Brain microvascular endothelial cell (primary cell): ENCODE measurements at regions not wholly inside any gene's neighbourhood (a gene's known extent, or its start where the extent isn't known, plus 50 kb on each side); places are given as distances from the start of the nearest gene placed in this dataset.
A peak's percentile ranks its signal among the peaks of the same experiment; 100 is the strongest.
"Not testable (repeated sequence)": the region's sequence is repeated elsewhere in the genome, so short reads cannot be mapped to it uniquely, and the experiment has no call there.

Source experiments
- DNase-seq: peaks from one replicate; pipeline ENCODE4 v3.0.0-alpha.2; 2020
- H3K27ac ChIP-seq: fragments of 250-450 bp; sonication (Bioruptor Pico); 2 replicates; pipeline ENCODE4 v1.5.1; 2020; ENCODE audit warnings: mild to moderate bottlenecking, moderate library complexity
- H3K27me3 ChIP-seq: fragments of 250-450 bp; sonication (Bioruptor Pico); replicated peaks from 2 replicates; pipeline ENCODE4 v1.5.1; 2020; ENCODE audit warnings: mild to moderate bottlenecking
- H3K36me3 ChIP-seq: fragments of 250-450 bp; sonication (Bioruptor Pico); replicated peaks from 2 replicates; pipeline ENCODE4 v1.5.1; 2020; ENCODE audit warnings: mild to moderate bottlenecking
- H3K4me3 ChIP-seq: 2 replicates; pipeline ENCODE4 v1.5.1; 2011; ENCODE audit warnings: low read depth, mild to moderate bottlenecking, control low read depth, low read length, moderate library complexity
- CTCF ChIP-seq: IDR thresholded peaks from 2 replicates; pipeline ENCODE4 v1.5.1; 2011; ENCODE audit warnings: low read depth, mild to moderate bottlenecking, moderate library complexity, low read length, control low read depth, inconsistent platforms; ENCODE audit errors: missing control alignments
- in situ Hi-C: cut with HindIII; loops from 2 replicates; pipeline ENCODE4 v1.10.0; 2017; ENCODE audit warnings: low sequenced_read_pairs, low pct_ligation_motif_present

- in situ Hi-C loops: no loop called here
- no peak for DNase-seq
- H3K4me3 ChIP-seq: no peak overlapping the region
- no peaks in the 10 kb centered on the region for H3K27me3 ChIP-seq
- no peak overlapping the region for H3K27ac ChIP-seq
- no peaks in the 10 kb centered on the region for H3K36me3 ChIP-seq
- no peak for TF ChIP-seq CTCF
Observed at GRCh38 chr14:63147018-63147417, 57.2 kb upstream of the RHOJ start.

DNA sequence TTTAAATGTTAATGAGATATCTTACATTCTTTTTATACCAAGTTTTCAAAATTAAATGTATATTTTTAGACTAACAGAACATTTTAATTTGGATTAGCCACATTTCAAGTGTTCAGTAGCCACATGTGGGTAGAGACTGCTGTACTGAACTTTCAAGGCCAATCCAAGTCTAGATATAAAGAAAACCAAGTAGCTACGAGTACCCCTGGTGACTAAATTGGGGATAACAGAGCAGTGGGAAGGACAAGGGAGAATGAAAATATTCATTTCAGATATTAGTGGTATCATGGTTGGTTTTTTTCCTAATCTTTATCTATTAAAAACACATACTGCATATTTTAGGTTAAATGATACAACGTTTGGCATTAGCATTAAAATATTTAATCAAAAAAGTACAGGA is 69.4 kb upstream of the RHOJ start:
- H3K36me3 ChIP-seq: no peaks in the 10 kb centered on the region
- peak; percentile 7 for DNase-seq
- no peak overlapping the region for H3K4me3 ChIP-seq
- in situ Hi-C loops: no loop called here
- peak; percentile 58 for TF ChIP-seq CTCF
- no peaks in the 10 kb centered on the region for H3K27me3 ChIP-seq
- no peak overlapping the region for H3K27ac ChIP-seq

DNA sequence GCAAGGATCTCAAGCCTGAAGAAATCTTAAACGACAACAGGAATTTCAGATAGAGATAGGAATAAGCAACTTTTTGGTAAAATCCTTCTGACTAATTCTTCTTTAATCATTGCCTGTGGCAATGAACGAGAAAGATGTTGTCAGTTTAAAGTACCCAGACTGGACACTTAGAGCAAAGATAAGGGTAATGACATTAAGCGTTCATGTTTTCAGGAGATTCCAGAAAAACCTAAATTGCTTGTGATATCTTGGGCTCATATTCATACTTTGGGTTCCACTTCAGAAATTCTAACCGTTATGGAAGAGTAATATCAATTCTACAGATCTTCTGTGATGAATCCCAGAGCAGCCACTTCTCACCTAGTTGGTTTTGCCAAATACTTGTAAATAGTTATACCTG is 73.7 kb upstream of the RHOJ start:
- H3K27ac ChIP-seq: no peak overlapping the region
- in situ Hi-C loops: no loop called here
- H3K27me3 ChIP-seq: no peaks in the 10 kb centered on the region
- H3K36me3 ChIP-seq: no peaks in the 10 kb centered on the region
- no peak for TF ChIP-seq CTCF
- no peak for DNase-seq
- no peak overlapping the region for H3K4me3 ChIP-seq

DNA sequence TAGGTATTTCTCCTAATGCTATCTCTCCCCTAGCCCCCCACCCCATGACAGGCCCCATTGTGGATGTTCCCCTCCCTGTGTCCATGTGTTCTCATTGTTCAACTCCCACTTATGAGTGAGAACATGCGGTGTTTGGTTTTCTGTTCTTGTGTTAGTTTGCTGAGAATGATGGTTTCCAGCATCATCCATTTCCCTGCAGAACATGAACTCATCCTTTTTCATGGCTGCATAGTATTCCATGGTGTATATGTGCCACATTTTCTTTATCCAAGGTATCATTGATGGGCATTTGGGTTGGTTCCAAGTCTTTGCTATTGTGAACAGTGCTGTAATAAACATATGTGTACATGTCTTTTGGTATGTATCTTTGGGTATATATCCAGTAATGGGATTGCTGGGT is 61.2 kb upstream of the KCNH5 start:
- H3K36me3 ChIP-seq, H3K4me3 ChIP-seq, H3K27me3 ChIP-seq, H3K27ac ChIP-seq, in situ Hi-C loops, DNase-seq: not testable (repeated sequence)

DNA sequence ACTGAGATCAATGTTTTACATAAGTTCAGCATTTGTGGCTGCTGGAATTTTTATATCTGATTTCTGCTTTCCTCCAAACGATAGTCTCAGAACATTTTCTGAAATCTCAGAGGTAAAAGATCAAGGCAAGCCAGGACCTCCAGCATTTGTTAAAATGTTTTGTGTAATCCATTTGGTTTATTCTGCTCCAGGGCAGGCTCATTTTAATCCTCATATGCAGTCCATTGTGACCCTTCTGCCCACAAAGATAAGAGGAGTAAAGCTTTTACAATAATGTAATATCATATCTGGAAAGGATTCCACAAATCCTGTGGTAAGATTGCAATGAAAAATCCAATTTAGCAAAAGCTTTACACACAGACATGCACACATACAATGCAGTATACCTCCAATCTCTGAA is 55.3 kb upstream of the KCNH5 start:
- H3K4me3 ChIP-seq: no peak overlapping the region
- no peaks in the 10 kb centered on the region for H3K36me3 ChIP-seq
- in situ Hi-C loops: no loop called here
- no peak overlapping the region for H3K27ac ChIP-seq
- DNase-seq: no peak
- H3K27me3 ChIP-seq: no peaks in the 10 kb centered on the region
- no peak for TF ChIP-seq CTCF

- in situ Hi-C loops: no loop called here
- H3K4me3 ChIP-seq: no peak overlapping the region
- DNase-seq: no peak
- no peak for TF ChIP-seq CTCF
- H3K27ac ChIP-seq: no peak overlapping the region
- no peaks in the 10 kb centered on the region for H3K36me3 ChIP-seq
- H3K27me3 ChIP-seq: no peaks in the 10 kb centered on the region
Observed at GRCh38 chr14:63096186-63096585, 50.9 kb upstream of the KCNH5 start.
